Astrocyte (in vitro differentiated cells and primary cell): ENCODE measurements at regions not wholly inside any gene's neighbourhood (a gene's known extent, or its start where the extent isn't known, plus 50 kb on each side); places are given as distances from the start of the nearest gene placed in this dataset.

ENCODE experiments used
- EZH2 ChIP-seq: IDR thresholded peaks from 2 replicates; pipeline ENCODE4 v1.6.1; 2012; ENCODE audit warnings: mild to moderate bottlenecking, low read length, inconsistent platforms; ENCODE audit not compliant: insufficient read depth
- TF ChIP-seq, protein P1 (sequence below): IDR thresholded peaks from 2 replicates; pipeline ENCODE4 v1.5.1; 2011; ENCODE audit warnings: low read depth, mild to moderate bottlenecking, inconsistent platforms, low read length, moderate library complexity; ENCODE audit not compliant: insufficient read depth

DNA sequence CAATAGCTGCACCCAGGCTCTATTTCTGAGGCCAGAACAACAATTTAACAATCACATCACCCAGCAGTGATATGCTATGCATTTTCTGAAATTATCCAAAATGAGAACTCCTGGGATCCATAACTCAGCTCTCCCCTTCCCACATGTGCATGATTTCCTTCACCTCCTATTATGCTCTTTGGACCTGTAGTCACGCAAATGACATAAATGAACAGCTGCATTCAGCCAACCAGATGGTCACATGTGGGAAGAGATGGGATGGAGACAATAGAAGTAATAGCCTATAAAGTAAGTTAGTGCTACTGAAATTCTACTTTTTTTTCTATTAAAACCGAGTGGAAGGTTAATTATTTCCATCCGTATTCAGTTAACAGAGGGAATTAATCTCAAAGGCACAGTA is 662.1 kb upstream of the ID4 start:
- TF ChIP-seq, protein P1, sequence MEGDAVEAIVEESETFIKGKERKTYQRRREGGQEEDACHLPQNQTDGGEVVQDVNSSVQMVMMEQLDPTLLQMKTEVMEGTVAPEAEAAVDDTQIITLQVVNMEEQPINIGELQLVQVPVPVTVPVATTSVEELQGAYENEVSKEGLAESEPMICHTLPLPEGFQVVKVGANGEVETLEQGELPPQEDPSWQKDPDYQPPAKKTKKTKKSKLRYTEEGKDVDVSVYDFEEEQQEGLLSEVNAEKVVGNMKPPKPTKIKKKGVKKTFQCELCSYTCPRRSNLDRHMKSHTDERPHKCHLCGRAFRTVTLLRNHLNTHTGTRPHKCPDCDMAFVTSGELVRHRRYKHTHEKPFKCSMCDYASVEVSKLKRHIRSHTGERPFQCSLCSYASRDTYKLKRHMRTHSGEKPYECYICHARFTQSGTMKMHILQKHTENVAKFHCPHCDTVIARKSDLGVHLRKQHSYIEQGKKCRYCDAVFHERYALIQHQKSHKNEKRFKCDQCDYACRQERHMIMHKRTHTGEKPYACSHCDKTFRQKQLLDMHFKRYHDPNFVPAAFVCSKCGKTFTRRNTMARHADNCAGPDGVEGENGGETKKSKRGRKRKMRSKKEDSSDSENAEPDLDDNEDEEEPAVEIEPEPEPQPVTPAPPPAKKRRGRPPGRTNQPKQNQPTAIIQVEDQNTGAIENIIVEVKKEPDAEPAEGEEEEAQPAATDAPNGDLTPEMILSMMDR, result no peak
- TF ChIP-seq EZH2, result no peak
